T1000 (cell line): ENCODE measurements at regions not wholly inside any gene's neighbourhood (a gene's known extent, or its start where the extent isn't known, plus 50 kb on each side); places are given as distances from the start of the nearest gene placed in this dataset.

ENCODE experiments used
- DNase-seq: peaks from one replicate; lab custom pipeline; 2025; ENCODE audit warnings: mixed read lengths; lab: John Stamatoyannopoulos, UW

DNA sequence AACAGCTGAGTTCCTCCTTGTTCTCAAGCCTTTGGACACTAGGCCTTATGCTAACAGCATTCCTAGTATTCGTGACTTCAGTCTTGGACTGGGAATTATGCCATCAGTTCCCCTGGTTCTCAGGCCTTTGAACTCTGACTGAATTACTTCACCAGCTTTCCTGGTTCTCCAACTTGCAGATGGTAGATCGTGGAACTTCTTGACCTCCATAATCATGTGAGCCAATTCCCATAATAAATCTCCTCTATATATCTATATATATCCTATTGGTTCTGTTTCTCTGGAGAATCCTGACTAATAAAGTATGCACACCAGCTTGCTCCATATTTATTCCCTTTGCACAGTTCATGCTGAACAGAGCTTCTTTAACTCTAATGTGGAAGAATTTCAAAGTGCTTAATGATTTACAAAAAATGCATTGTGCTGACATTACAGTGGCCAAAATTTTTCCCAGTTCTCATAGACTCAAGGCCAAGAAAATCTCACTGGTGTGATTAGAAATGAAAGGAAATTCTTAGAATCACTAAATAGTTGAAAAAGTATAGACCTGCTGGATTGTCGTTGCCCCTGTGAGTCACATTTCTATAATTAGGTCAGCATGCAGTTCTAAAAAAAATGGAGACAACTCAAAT is 462.9 kb upstream of the ADAMTS5 start:
- no peak for DNase-seq

- no peak for DNase-seq
These were observed 459.3 kb upstream of the ADAMTS5 start for GRCh38 chr21:27426196-27426595.

- DNase-seq = no peak
These were observed 458.7 kb upstream of the ADAMTS5 start for GRCh38 chr21:27425574-27425973.

DNA sequence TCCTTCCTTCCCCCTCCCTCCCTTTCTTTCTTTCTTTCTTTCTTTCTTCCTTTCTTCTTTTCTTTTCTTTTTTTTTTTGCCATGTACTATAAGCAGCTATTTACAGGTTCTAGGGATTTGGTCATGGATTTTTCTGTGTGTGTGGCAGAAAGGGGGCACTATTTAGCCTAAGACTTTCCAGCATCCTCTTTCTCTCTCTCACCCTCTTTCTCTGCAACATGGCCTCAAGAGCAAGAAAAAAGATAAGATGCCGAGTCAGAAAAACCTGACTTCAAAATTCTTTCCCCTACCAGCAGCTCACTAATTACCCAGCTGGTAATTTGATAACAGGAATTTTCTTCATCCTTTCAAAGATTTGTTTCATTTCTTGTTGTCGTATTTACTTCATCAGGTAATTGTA is 458.3 kb upstream of the ADAMTS5 start:
- no peak for DNase-seq

GRCh38 chr21:27424601-27425000 is 457.7 kb upstream of the ADAMTS5 start:
- DNase-seq = no peak

GRCh38 chr21:27423906-27424595 is 457.2 kb upstream of the ADAMTS5 start:
- no peak for DNase-seq

DNA sequence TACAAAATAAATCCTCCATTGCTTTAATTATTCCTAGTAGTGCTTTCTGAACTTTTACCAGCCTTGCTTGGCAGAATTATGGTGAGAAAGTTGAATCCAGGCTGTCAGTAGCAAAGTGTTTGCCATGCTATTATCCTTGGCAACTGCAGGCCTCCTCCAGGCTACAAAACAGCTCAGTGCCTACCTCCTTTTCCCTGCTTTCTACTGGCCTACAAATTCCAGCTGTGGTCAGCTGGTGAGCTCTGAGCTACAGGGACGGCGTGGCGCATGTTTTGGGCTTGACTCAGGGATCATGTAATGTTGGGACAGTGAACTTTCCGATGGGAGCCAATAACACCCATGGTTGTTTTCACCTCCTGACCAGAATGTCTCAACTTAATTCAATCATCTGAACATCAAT is 456.1 kb upstream of the ADAMTS5 start:
- peak; percentile 73 for DNase-seq

DNA sequence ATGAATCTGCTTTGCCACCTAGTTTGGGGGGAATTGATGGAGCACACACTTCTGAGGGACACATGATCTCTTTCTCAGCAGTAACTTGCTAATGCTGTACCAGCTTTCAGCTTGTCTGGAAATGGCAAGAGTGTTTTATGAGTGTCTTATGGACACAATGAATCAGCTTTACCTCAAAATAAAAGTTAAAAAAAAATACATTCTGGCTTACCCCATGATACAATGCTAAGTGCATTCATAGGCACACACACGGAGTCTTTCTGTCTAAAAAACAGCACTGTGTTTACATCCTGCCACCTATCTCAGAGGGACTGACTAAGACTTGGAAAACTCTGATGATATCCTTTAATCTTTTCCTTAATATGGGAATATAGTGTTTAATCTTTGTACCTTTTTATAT is 455.5 kb upstream of the ADAMTS5 start:
- no peak for DNase-seq

DNA sequence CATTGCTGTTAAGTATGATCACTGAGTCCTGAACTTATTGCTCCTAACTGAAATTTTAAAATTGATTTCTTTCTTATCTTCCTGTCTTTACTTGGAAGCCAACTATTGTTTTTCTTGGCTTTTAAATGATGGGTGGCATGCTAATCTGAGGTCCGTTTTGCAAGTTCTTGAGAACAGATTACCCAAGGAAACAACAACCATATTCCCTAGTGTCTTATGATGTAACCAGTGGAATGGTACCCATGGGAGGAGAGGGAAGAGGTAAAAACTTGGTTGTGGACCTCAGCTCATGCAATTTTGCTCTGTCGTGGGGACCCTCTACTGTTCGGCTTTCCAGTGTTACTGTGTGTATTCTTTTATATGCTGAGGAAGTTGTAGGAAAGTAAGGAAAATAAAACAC is 454.8 kb upstream of the ADAMTS5 start:
- DNase-seq = no peak

DNA sequence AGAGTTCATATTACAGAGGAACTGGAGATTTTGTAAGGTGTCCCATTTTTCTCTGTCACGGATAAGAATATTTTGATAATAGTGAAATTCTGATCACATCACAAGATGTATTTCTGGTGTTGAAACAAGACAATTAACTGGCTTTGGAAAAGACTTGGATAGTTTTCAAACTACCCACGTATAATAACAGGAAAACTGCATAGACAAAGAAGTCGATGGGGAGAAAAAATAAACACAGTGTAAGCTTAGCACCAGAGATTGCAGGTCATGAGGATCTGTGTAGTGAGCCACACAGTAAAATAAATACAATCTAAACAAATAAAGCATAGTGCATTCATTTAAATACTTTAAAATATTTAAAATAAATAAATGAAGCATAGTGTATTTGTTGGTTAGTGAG is 452.3 kb upstream of the ADAMTS5 start:
- DNase-seq = no peak

DNA sequence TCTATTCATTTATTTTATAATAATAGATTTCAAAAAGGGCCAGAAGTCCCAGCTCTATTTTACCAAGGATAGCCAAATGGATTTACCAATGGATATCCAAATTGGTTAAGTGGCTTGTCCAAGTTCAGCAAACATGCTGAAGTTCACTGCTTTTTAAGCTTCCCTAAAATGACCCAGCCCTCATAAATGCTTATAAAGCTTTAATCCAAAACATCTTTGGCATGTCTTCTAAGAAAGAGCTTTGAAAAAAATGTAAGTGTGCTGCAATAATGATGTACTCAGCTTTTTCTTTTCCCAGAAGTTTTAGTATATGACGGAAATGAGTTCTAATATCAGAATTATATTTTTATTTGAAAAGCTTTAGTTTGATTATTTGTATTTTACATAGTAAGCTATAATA is 451.5 kb upstream of the ADAMTS5 start:
- no peak for DNase-seq

DNA sequence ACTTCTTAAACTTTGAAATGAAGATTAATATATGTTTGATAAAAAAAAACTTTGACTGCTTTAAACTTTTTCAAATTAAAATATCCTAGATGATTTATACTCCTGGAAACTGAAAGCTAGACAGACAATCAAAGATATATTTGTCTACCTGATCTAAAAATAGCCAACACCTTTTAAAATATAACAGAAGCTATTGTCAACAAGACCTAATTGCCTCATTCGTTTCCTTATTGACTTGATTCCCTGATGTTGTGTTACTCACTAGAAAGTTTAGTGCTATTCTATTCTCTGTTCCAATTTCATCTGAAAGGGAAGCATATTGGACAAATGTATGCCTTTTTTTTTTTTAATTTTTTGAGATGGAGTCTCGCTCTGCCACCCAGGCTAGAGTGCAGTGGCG is 445.6 kb upstream of the ADAMTS5 start:
- no peak for DNase-seq

DNA sequence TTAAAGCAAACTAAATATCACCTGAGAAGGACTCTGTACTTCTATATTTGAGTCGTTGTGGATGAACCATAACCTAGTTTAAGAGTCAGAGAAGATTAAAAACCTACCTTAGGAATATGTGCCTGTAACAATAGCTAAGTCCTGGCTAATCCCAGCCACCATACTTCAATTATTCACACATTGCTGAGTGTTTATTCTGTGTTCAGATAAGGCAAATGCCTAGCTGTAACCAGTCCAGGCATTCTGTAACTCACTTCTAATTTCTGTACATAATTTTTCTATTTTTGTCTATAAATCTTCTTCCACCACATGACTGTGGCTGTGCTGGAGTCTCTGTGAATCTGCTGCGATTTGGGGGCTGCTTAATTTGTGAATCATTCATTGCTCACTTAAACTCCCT is 441.9 kb upstream of the ADAMTS5 start:
- no peak for DNase-seq

GRCh38 chr21:27407271-27407670 is 440.4 kb upstream of the ADAMTS5 start:
- no peak for DNase-seq

GRCh38 chr21:27406300-27407009 is 439.6 kb upstream of the ADAMTS5 start:
- no peak for DNase-seq

GRCh38 chr21:27403011-27403410 is 436.1 kb upstream of the ADAMTS5 start:
- DNase-seq = no peak

DNA sequence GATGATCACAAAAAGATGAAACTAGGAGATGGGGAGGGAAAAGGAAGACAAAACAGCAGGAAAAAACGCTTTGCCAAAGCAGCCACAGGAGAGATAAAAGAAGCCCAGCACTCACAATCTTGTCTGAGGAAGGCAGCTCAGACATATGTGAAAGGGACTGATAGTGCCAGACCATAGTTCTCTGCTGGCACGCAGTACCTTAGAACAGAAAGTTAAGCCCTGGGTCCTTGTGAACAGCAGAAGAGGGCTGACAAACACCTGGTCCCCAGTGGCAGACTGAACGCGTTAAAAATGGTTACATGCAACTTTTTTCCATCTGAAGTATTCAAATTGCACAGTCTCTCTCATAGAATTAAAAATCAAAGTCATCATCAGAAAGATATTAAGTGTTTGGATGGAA is 433.2 kb upstream of the ADAMTS5 start:
- no peak for DNase-seq

GRCh38 chr21:27397578-27397977 is 430.7 kb upstream of the ADAMTS5 start:
- DNase-seq = no peak

GRCh38 chr21:27393726-27394125 is 426.8 kb upstream of the ADAMTS5 start:
- no peak for DNase-seq

GRCh38 chr21:27391990-27392389 is 425.1 kb upstream of the ADAMTS5 start:
- DNase-seq = no peak

DNA sequence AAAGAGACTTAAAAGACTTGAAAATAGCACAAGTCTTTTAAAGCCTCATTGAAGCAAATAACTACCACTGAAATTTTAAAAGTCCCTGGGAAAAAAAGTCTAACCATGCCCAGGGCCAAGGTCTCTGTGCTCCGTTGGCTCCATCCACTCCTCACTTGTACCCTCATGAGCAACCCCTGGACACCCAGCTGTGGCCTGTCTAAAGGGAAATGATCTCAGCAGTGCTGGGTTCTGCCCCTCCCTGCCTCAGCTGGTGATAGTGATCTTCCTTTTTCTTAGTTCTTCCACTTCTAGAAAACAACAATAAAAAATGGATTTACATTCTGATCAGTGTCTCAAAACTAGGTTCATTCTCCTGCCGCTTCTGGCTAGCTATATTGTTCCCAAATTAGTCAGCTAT is 423.5 kb upstream of the ADAMTS5 start:
- no peak for DNase-seq

- DNase-seq = no peak
These were observed 421.9 kb upstream of the ADAMTS5 start for GRCh38 chr21:27388825-27389224.

GRCh38 chr21:27382404-27382803 is 415.5 kb upstream of the ADAMTS5 start:
- no peak for DNase-seq
